Tongue (tissue), 1 donor: ENCODE measurements at regions not wholly inside any gene's neighbourhood (a gene's known extent, or its start where the extent isn't known, plus 50 kb on each side); places are given as distances from the start of the nearest gene placed in this dataset.
"Not testable (repeated sequence)": the region's sequence is repeated elsewhere in the genome, so short reads cannot be mapped to it uniquely, and the experiment has no call there.

Source experiments
- DNase-seq: peaks from one replicate; pipeline ENCODE4 v3.0.0-alpha.2; 2015

- no peak for DNase-seq
Observed at GRCh38 chr7:15049157-15049556, 146.6 kb upstream of the DGKB start.

- no peak for DNase-seq
Observed at GRCh38 chr7:15046861-15047260, 144.3 kb upstream of the DGKB start.

- peak; percentile 44 for DNase-seq
Observed at GRCh38 chr7:15043931-15044330, 141.4 kb upstream of the DGKB start.

- no peak for DNase-seq
Observed at GRCh38 chr7:15042285-15043065, 139.9 kb upstream of the DGKB start.

GRCh38 chr7:15041226-15041625 lies 138.7 kb upstream of the DGKB start:
- DNase-seq: no peak

GRCh38 chr7:15035814-15036213 lies 133.3 kb upstream of the DGKB start:
- DNase-seq: no peak

- no peak for DNase-seq
Observed at GRCh38 chr7:15033039-15033438, 130.5 kb upstream of the DGKB start.

- no peak for DNase-seq
Observed at GRCh38 chr7:15018981-15019380, 116.4 kb upstream of the DGKB start.

GRCh38 chr7:15016766-15017165 lies 114.2 kb upstream of the DGKB start:
- peak; percentile 56 for DNase-seq

GRCh38 chr7:15016315-15016667 lies 113.7 kb upstream of the DGKB start:
- no peak for DNase-seq

- DNase-seq: peak; percentile 89
Observed at GRCh38 chr7:15015545-15016314, 113.2 kb upstream of the DGKB start.

GRCh38 chr7:15012135-15012534 lies 109.6 kb upstream of the DGKB start:
- DNase-seq: no peak

- no peak for DNase-seq
Observed at GRCh38 chr7:15011289-15011688, 108.7 kb upstream of the DGKB start.

- no peak for DNase-seq
Observed at GRCh38 chr7:15007507-15007906, 105.0 kb upstream of the DGKB start.

- no peak for DNase-seq
Observed at GRCh38 chr7:15005672-15006071, 103.1 kb upstream of the DGKB start.

GRCh38 chr7:15000157-15000556 lies 97.6 kb upstream of the DGKB start:
- DNase-seq: no peak

- no peak for DNase-seq
Observed at GRCh38 chr7:14999331-14999730, 96.8 kb upstream of the DGKB start.

- no peak for DNase-seq
Observed at GRCh38 chr7:14995774-14996173, 93.2 kb upstream of the DGKB start.

GRCh38 chr7:14988941-14989340 lies 86.4 kb upstream of the DGKB start:
- DNase-seq: peak; percentile 1

- no peak for DNase-seq
Observed at GRCh38 chr7:14978687-14979086, 76.1 kb upstream of the DGKB start.

GRCh38 chr7:14974688-14975087 lies 72.1 kb upstream of the DGKB start:
- no peak for DNase-seq

- DNase-seq: no peak
Observed at GRCh38 chr7:14973712-14974428, 71.3 kb upstream of the DGKB start.

- not testable (repeated sequence) for DNase-seq
Observed at GRCh38 chr7:14971678-14972077, 69.1 kb upstream of the DGKB start.
